HG03196 (cell line): ENCODE measurements at regions not wholly inside any gene's neighbourhood (a gene's known extent, or its start where the extent isn't known, plus 50 kb on each side); places are given as distances from the start of the nearest gene placed in this dataset.
A peak's percentile ranks its signal among the peaks of the same experiment; 100 is the strongest.
"Not testable (repeated sequence)": the region's sequence is repeated elsewhere in the genome, so short reads cannot be mapped to it uniquely, and the experiment has no call there.

ENCODE experiments used
- ATAC-seq: cut with Tn5 transposase; IDR thresholded peaks from one replicate; pipeline ENCODE4 v1.9.1; 2021; ENCODE audit not compliant: unreplicated experiment

- ATAC-seq = no peak
Observed at GRCh38 chr1:43108080-43108479, 64.0 kb downstream of the EBNA1BP2 start.

- ATAC-seq = no peak
Observed at GRCh38 chr1:43107664-43108063, 64.4 kb downstream of the EBNA1BP2 start.

GRCh38 chr1:43104027-43104763, 67.9 kb downstream of the EBNA1BP2 start:
- ATAC-seq = no peak

- ATAC-seq = no peak
Observed at GRCh38 chr1:43101061-43101460, 71.0 kb downstream of the EBNA1BP2 start.

GRCh38 chr1:43098200-43098599, 73.9 kb downstream of the EBNA1BP2 start:
- no peak for ATAC-seq

GRCh38 chr1:43096528-43096927, 75.6 kb downstream of the EBNA1BP2 start:
- not testable (repeated sequence) for ATAC-seq

GRCh38 chr1:43090812-43091211, 81.3 kb downstream of the EBNA1BP2 start:
- not testable (repeated sequence) for ATAC-seq

GRCh38 chr1:43090157-43090556, 81.9 kb downstream of the EBNA1BP2 start:
- ATAC-seq = not testable (repeated sequence)

- ATAC-seq = no peak
Observed at GRCh38 chr1:43083375-43083891, 88.7 kb downstream of the EBNA1BP2 start.

GRCh38 chr1:43082740-43083139, 89.3 kb downstream of the EBNA1BP2 start:
- no peak for ATAC-seq

- no peak for ATAC-seq
Observed at GRCh38 chr1:43077273-43077672, 94.8 kb downstream of the EBNA1BP2 start.

- no peak for ATAC-seq
Observed at GRCh38 chr1:43074709-43075108, 97.4 kb downstream of the EBNA1BP2 start.

GRCh38 chr1:43074244-43074643, 97.8 kb downstream of the EBNA1BP2 start:
- ATAC-seq = no peak

- peak; percentile 69 for ATAC-seq
Observed at GRCh38 chr1:43073490-43074230, 98.4 kb downstream of the EBNA1BP2 start.

GRCh38 chr1:43072314-43072713, 99.8 kb downstream of the EBNA1BP2 start:
- no peak for ATAC-seq

GRCh38 chr1:43071241-43071640, 100.8 kb downstream of the EBNA1BP2 start:
- ATAC-seq = no peak

GRCh38 chr1:43069461-43070050, 102.5 kb downstream of the EBNA1BP2 start:
- ATAC-seq = no peak

- no peak for ATAC-seq
Observed at GRCh38 chr1:43068911-43069310, 103.2 kb downstream of the EBNA1BP2 start.

- no peak for ATAC-seq
Observed at GRCh38 chr1:43067977-43068751, 103.9 kb downstream of the EBNA1BP2 start.

GRCh38 chr1:43067233-43067745, 104.8 kb downstream of the EBNA1BP2 start:
- no peak for ATAC-seq

- no peak for ATAC-seq
Observed at GRCh38 chr1:43066578-43066977, 105.5 kb downstream of the EBNA1BP2 start.
